ENCODE measurements at regions not wholly inside any gene's neighbourhood (a gene's known extent, or its start where the extent isn't known, plus 50 kb on each side); places are given as distances from the start of the nearest gene placed in this dataset.

- no peaks in the 10 kb centered on the region for H3K36me3 ChIP-seq (ENCODE audit: control insufficient read depth in 2 of 2, insufficient read depth in 2 of 2, low read length in 2 of 2)
- H3K4me1 ChIP-seq (ENCODE audit: control insufficient read depth in 2 of 2, insufficient read depth in 2 of 2, low read length in 2 of 2): no peaks in the 10 kb centered on the region
- H3K27ac ChIP-seq (ENCODE audit: low read depth in 2 of 2, low read length in 2 of 2): no peak overlapping the region
Measured at GRCh38 chr1:220999872-221000863, 120.9 kb downstream of the HLX start.

GRCh38 chr1:221001167-221001566 is 121.9 kb downstream of the HLX start:
- no peaks in the 10 kb centered on the region for H3K9me3 ChIP-seq (ENCODE audit: control insufficient read depth in 2 of 2, low read length in 2 of 2)
- H3K4me1 ChIP-seq (ENCODE audit: control insufficient read depth in 2 of 2, insufficient read depth in 2 of 2, low read length in 2 of 2): no peaks in the 10 kb centered on the region
- H3K27me3 ChIP-seq (ENCODE audit: control insufficient read depth in 2 of 2, insufficient read depth in 2 of 2, low read length in 2 of 2): no peaks in the 10 kb centered on the region
- no peaks in the 10 kb centered on the region for H3K36me3 ChIP-seq (ENCODE audit: control insufficient read depth in 2 of 2, insufficient read depth in 2 of 2, low read length in 2 of 2)
- no peak overlapping the region for H3K9ac ChIP-seq (ENCODE audit: low read depth in 1 of 2, low read length in 2 of 2)
- H3K27ac ChIP-seq (ENCODE audit: low read depth in 2 of 2, low read length in 2 of 2): no peak overlapping the region
- H3K4me3 ChIP-seq (ENCODE audit: low read length in 2 of 2): no peak overlapping the region

More at GRCh38 chr1:220999872-221000863, 120.9 kb downstream of the HLX start:
- Histone ChIP-seq H3K9me3 (ENCODE audit: control insufficient read depth in 2 of 2, low read length in 2 of 2) (no peaks in the 10 kb centered on the region), H3K4me3 (ENCODE audit: low read length in 2 of 2) (no peak overlapping the region), H3K9ac (ENCODE audit: low read depth in 1 of 2, low read length in 2 of 2) (no peak overlapping the region), H3K27me3 (ENCODE audit: control insufficient read depth in 2 of 2, insufficient read depth in 2 of 2, low read length in 2 of 2) (no peaks in the 10 kb centered on the region)

GRCh38 chr1:221002601-221003000 is 123.4 kb downstream of the HLX start:
- H3K36me3 ChIP-seq (ENCODE audit: control insufficient read depth in 2 of 2, insufficient read depth in 2 of 2, low read length in 2 of 2): no peaks in the 10 kb centered on the region
- no peaks in the 10 kb centered on the region for H3K4me1 ChIP-seq (ENCODE audit: control insufficient read depth in 2 of 2, insufficient read depth in 2 of 2, low read length in 2 of 2)
- H3K27ac ChIP-seq (ENCODE audit: low read depth in 2 of 2, low read length in 2 of 2): no peak overlapping the region
- H3K9ac ChIP-seq (ENCODE audit: low read depth in 1 of 2, low read length in 2 of 2): no peak overlapping the region
- no peak overlapping the region for H3K4me3 ChIP-seq (ENCODE audit: low read length in 2 of 2)
- no peaks in the 10 kb centered on the region for H3K9me3 ChIP-seq (ENCODE audit: control insufficient read depth in 2 of 2, low read length in 2 of 2)
- H3K27me3 ChIP-seq (ENCODE audit: control insufficient read depth in 2 of 2, insufficient read depth in 2 of 2, low read length in 2 of 2): no peaks in the 10 kb centered on the region

GRCh38 chr1:221011145-221011544 is 131.9 kb downstream of the HLX start:
- Histone ChIP-seq H3K9ac (ENCODE audit: low read depth in 1 of 2, low read length in 2 of 2) (no peak overlapping the region), H3K4me1 (ENCODE audit: control insufficient read depth in 2 of 2, insufficient read depth in 2 of 2, low read length in 2 of 2) (no peaks in the 10 kb centered on the region), H3K36me3 (ENCODE audit: control insufficient read depth in 2 of 2, insufficient read depth in 2 of 2, low read length in 2 of 2) (no peaks in the 10 kb centered on the region), H3K27me3 (ENCODE audit: control insufficient read depth in 2 of 2, insufficient read depth in 2 of 2, low read length in 2 of 2) (no peaks in the 10 kb centered on the region), H3K9me3 (ENCODE audit: control insufficient read depth in 2 of 2, low read length in 2 of 2) (no peaks in the 10 kb centered on the region), H3K27ac (ENCODE audit: low read depth in 2 of 2, low read length in 2 of 2) (no peak overlapping the region), H3K4me3 (ENCODE audit: low read length in 2 of 2) (no peak overlapping the region)

GRCh38 chr1:221012120-221012519 is 132.9 kb downstream of the HLX start:
- no peaks in the 10 kb centered on the region for H3K4me1 ChIP-seq (ENCODE audit: control insufficient read depth in 2 of 2, insufficient read depth in 2 of 2, low read length in 2 of 2)
- H3K27me3 ChIP-seq (ENCODE audit: control insufficient read depth in 2 of 2, insufficient read depth in 2 of 2, low read length in 2 of 2): no peaks in the 10 kb centered on the region

DNA sequence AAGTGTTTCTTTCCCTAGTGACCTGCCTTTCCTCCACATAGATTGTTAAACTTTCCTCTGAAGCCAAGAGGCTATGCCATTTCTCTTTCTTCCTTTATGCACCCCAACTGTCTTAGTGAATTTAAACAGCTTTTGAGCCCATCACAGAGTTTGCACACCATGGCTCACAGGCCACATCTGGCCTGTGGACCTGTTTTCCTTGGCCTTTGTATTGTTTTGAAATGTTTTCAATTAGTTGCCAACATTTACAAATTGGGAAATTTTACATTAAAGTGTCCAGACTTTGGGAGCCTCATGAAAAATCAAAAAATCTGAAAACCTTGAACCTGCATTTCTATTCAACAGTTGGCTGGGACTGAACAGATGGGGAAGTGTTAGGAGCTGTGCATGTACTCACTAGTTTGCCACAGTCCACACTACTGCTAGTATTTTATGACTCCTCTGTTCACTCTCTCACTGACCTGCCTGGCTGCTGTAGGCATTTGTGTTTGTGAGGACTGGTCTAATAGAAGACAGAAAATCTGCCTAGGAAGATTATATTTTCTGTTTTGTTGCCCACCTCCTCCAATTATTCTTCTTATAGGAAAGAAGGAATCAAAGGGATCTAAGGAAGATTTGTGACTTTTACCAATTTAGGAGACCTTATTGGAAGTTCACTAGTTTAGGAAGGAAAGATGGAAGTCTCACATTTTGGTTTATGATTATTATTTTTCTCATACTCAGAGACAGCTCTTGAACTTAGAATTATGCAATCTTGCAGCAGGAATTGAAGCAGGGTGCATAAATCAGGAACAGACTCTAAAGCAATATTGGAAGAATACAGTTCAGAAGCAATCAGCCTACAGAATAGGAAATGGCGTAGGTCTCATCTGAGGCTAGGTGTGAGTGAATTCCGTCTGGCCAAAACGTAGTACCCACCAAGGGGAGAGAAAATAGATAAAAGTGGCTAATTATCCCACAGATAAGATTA is 134.7 kb downstream of the HLX start:
- H3K9ac ChIP-seq (ENCODE audit: low read depth in 1 of 2, low read length in 2 of 2): no peak overlapping the region
- H3K4me3 ChIP-seq (ENCODE audit: low read length in 2 of 2): no peak overlapping the region
- no peaks in the 10 kb centered on the region for H3K4me1 ChIP-seq (ENCODE audit: control insufficient read depth in 2 of 2, insufficient read depth in 2 of 2, low read length in 2 of 2)
- H3K9me3 ChIP-seq (ENCODE audit: control insufficient read depth in 2 of 2, low read length in 2 of 2): no peaks in the 10 kb centered on the region
- H3K27me3 ChIP-seq (ENCODE audit: control insufficient read depth in 2 of 2, insufficient read depth in 2 of 2, low read length in 2 of 2): no peaks in the 10 kb centered on the region
- no peaks in the 10 kb centered on the region for H3K36me3 ChIP-seq (ENCODE audit: control insufficient read depth in 2 of 2, insufficient read depth in 2 of 2, low read length in 2 of 2)
- no peak overlapping the region for H3K27ac ChIP-seq (ENCODE audit: low read depth in 2 of 2, low read length in 2 of 2)

More at GRCh38 chr1:221012120-221012519, 132.9 kb downstream of the HLX start:
- Histone ChIP-seq H3K36me3 (ENCODE audit: control insufficient read depth in 2 of 2, insufficient read depth in 2 of 2, low read length in 2 of 2) (no peaks in the 10 kb centered on the region), H3K4me3 (ENCODE audit: low read length in 2 of 2) (no peak overlapping the region), H3K27ac (ENCODE audit: low read depth in 2 of 2, low read length in 2 of 2) (no peak overlapping the region), H3K9me3 (ENCODE audit: control insufficient read depth in 2 of 2, low read length in 2 of 2) (no peaks in the 10 kb centered on the region), H3K9ac (ENCODE audit: low read depth in 1 of 2, low read length in 2 of 2) (no peak overlapping the region)

- no peaks in the 10 kb centered on the region for H3K4me1 ChIP-seq (ENCODE audit: control insufficient read depth in 2 of 2, insufficient read depth in 2 of 2, low read length in 2 of 2)
- no peak overlapping the region for H3K9ac ChIP-seq (ENCODE audit: low read depth in 1 of 2, low read length in 2 of 2)
- no peaks in the 10 kb centered on the region for H3K36me3 ChIP-seq (ENCODE audit: control insufficient read depth in 2 of 2, insufficient read depth in 2 of 2, low read length in 2 of 2)
- H3K4me3 ChIP-seq (ENCODE audit: low read length in 2 of 2): no peak overlapping the region
- no peaks in the 10 kb centered on the region for H3K27me3 ChIP-seq (ENCODE audit: control insufficient read depth in 2 of 2, insufficient read depth in 2 of 2, low read length in 2 of 2)
- no peak overlapping the region for H3K27ac ChIP-seq (ENCODE audit: low read depth in 2 of 2, low read length in 2 of 2)
- no peaks in the 10 kb centered on the region for H3K9me3 ChIP-seq (ENCODE audit: control insufficient read depth in 2 of 2, low read length in 2 of 2)
Measured at GRCh38 chr1:221015159-221015790, 136.0 kb downstream of the HLX start.

DNA sequence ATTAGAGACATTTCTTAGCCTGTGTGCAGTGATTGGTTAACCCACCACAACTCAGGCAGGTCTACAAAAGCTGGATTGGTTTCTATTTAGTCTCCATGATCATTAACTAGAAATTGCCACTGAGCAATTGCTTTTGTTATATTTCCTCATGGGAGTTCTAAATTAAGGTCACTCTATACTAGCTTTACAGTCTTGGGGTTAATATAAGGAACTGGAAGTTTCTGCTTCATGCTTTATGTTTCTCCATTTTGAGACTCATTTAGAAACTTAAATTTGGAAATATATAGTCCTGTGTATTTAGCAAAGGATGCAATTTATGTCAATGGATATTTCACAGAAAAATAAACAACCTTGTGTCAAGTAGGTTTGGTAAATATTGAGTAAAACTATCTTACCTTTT is 137.5 kb downstream of the HLX start:
- Histone ChIP-seq H3K27ac (ENCODE audit: low read depth in 2 of 2, low read length in 2 of 2) (no peak overlapping the region), H3K36me3 (ENCODE audit: control insufficient read depth in 2 of 2, insufficient read depth in 2 of 2, low read length in 2 of 2) (no peaks in the 10 kb centered on the region), H3K4me3 (ENCODE audit: low read length in 2 of 2) (no peak overlapping the region), H3K4me1 (ENCODE audit: control insufficient read depth in 2 of 2, insufficient read depth in 2 of 2, low read length in 2 of 2) (no peaks in the 10 kb centered on the region), H3K27me3 (ENCODE audit: control insufficient read depth in 2 of 2, insufficient read depth in 2 of 2, low read length in 2 of 2) (no peaks in the 10 kb centered on the region), H3K9ac (ENCODE audit: low read depth in 1 of 2, low read length in 2 of 2) (no peak overlapping the region), H3K9me3 (ENCODE audit: control insufficient read depth in 2 of 2, low read length in 2 of 2) (no peaks in the 10 kb centered on the region)

- no peak overlapping the region for H3K9ac ChIP-seq (ENCODE audit: low read depth in 1 of 2, low read length in 2 of 2)
- no peaks in the 10 kb centered on the region for H3K36me3 ChIP-seq (ENCODE audit: control insufficient read depth in 2 of 2, insufficient read depth in 2 of 2, low read length in 2 of 2)
- no peaks in the 10 kb centered on the region for H3K9me3 ChIP-seq (ENCODE audit: control insufficient read depth in 2 of 2, low read length in 2 of 2)
- no peak overlapping the region for H3K27ac ChIP-seq (ENCODE audit: low read depth in 2 of 2, low read length in 2 of 2)
- no peak overlapping the region for H3K4me3 ChIP-seq (ENCODE audit: low read length in 2 of 2)
- no peaks in the 10 kb centered on the region for H3K4me1 ChIP-seq (ENCODE audit: control insufficient read depth in 2 of 2, insufficient read depth in 2 of 2, low read length in 2 of 2)
- H3K27me3 ChIP-seq (ENCODE audit: control insufficient read depth in 2 of 2, insufficient read depth in 2 of 2, low read length in 2 of 2): no peaks in the 10 kb centered on the region
Measured at GRCh38 chr1:221018414-221018813, 139.2 kb downstream of the HLX start.
